SK-N-SH (cell line): ENCODE measurements at regions not wholly inside any gene's neighbourhood (a gene's known extent, or its start where the extent isn't known, plus 50 kb on each side); places are given as distances from the start of the nearest gene placed in this dataset.

Experiments used
- CTCF ChIA-PET: fragments of 300-600, 350-600 bp; formaldehyde crosslinking; extraction: SDS; loops from one replicate; lab custom pipeline; 2021; lab: Yijun Ruan, JAX
- POLR2A ChIA-PET: fragments of 350-600 bp; sonication (Branson Sonifier 250); formaldehyde crosslinking; extraction: SDS; loops from one replicate; lab custom pipeline; 2020; ENCODE audit warnings: antibody characterized with exemption, inconsistent platforms; lab: Yijun Ruan, JAX
- DNase-seq: peaks from one replicate; pipeline ENCODE4 v3.0.0; 2012
- H2AFZ ChIP-seq: fragments of 200-600 bp; sonication (generic); 2 replicates; pipeline ENCODE4 v1.8.1; 2016; ENCODE audit warnings: antibody characterized with exemption, mild to moderate bottlenecking, low read depth
- H3F3A ChIP-seq: fragments of 200-600 bp; sonication (generic); replicated peaks from 2 replicates; pipeline ENCODE3; 2016; ENCODE audit warnings: antibody characterized with exemption, mild to moderate bottlenecking; ENCODE audit not compliant: insufficient read depth
- H3K27ac ChIP-seq, 2 experiments: fragments of 200-500 bp in 1 of 2; fragments of 200-600 bp in 1 of 2; sonication (Bioruptor generic) in 1 of 2; sonication (generic), shearing (Covaris generic) in 1 of 2; 2 replicates each; pipeline versions ENCODE4 v1.5.1 to v1.6.1; 2014 to 2016; ENCODE audit warnings: low read depth in 2 of 2, inconsistent platforms in 1 of 2, low read length in 1 of 2, mild to moderate bottlenecking in 1 of 2, mixed read lengths in 1 of 2
- H3K27me3 ChIP-seq: fragments of 200-600 bp; sonication (generic), shearing (Covaris generic); 2 replicates; pipeline ENCODE4 v1.6.1; 2016; ENCODE audit warnings: mixed run types; ENCODE audit not compliant: insufficient read depth
- H3K36me3 ChIP-seq, 2 experiments: fragments of 200-500 bp in 1 of 2; fragments of 200-600 bp in 1 of 2; sonication (Bioruptor generic) in 1 of 2; sonication (generic) in 1 of 2; replicated peaks in 1 of 2; 2 replicates each; pipeline versions ENCODE3 to v1.5.1; 2014 to 2016; ENCODE audit warnings: low read length in 1 of 2, mild to moderate bottlenecking in 1 of 2; ENCODE audit not compliant: insufficient read depth in 2 of 2, control insufficient read depth in 1 of 2
- H3K4me1 ChIP-seq, 2 experiments: fragments of 200-500 bp in 1 of 2; fragments of 200-600 bp in 1 of 2; sonication (Bioruptor generic) in 1 of 2; sonication (generic), shearing (Covaris generic) in 1 of 2; 2 replicates each; pipeline versions ENCODE4 v1.5.1 to v1.6.1; 2014 to 2016; ENCODE audit warnings: low read depth in 1 of 2, low read length in 1 of 2, mixed run types in 1 of 2; ENCODE audit not compliant: insufficient read depth in 2 of 2, control insufficient read depth in 1 of 2
- H3K4me2 ChIP-seq: fragments of 200-600 bp; sonication (generic), shearing (Covaris generic); 2 replicates; pipeline ENCODE4 v1.6.1; 2017; ENCODE audit warnings: mixed run types
- H3K4me3 ChIP-seq, 2 experiments: fragments of 200-500 bp in 1 of 2; fragments of 200-600 bp in 1 of 2; sonication (Bioruptor generic) in 1 of 2; sonication (generic), shearing (Covaris generic) in 1 of 2; 2 replicates each; pipeline versions ENCODE4 v1.5.1 to v1.8.1; 2014 to 2016; ENCODE audit warnings: low read depth in 2 of 2, inconsistent platforms in 1 of 2, low read length in 1 of 2, mild to moderate bottlenecking in 1 of 2, mixed read lengths in 1 of 2, moderate library complexity in 1 of 2
- H3K79me2 ChIP-seq: fragments of 200-600 bp; sonication (generic); 2 replicates; pipeline ENCODE4 v1.8.1; 2017; ENCODE audit warnings: mild to moderate bottlenecking; ENCODE audit not compliant: insufficient read depth
- H3K9ac ChIP-seq: fragments of 200-600 bp; sonication (generic); 2 replicates; pipeline ENCODE4 v1.6.1; 2017; ENCODE audit warnings: mixed run types
- H3K9me2 ChIP-seq: fragments of 200-600 bp; sonication (generic); 2 replicates; pipeline ENCODE4 v1.6.1; 2017; ENCODE audit warnings: mixed run types
- H3K9me3 ChIP-seq: fragments of 200-600 bp; sonication (generic); 2 replicates; pipeline ENCODE4 v1.6.1; 2017; ENCODE audit warnings: mixed run types, mild to moderate bottlenecking, moderate library complexity
- H4K20me1 ChIP-seq: fragments of 200-600 bp; sonication (generic); 2 replicates; pipeline ENCODE4 v1.6.1; 2017; ENCODE audit warnings: mild to moderate bottlenecking, mixed run types; ENCODE audit not compliant: insufficient read depth
- CHD2 ChIP-seq: fragments of 150-350 bp; IDR thresholded peaks from 2 replicates; pipeline ENCODE4 v1.6.1; 2018; ENCODE audit warnings: low read length; ENCODE audit not compliant: partially characterized antibody
- FOSL2 ChIP-seq: IDR thresholded peaks from 2 replicates; pipeline ENCODE4 v1.4.0; 2012; ENCODE audit warnings: low read depth, mild to moderate bottlenecking, moderate library complexity, borderline replicate concordance
- FOXM1 ChIP-seq: IDR thresholded peaks from 2 replicates; pipeline ENCODE4 v1.4.0; 2012; ENCODE audit warnings: low read depth, mild to moderate bottlenecking
- GABPA ChIP-seq: IDR thresholded peaks from 2 replicates; pipeline ENCODE4 v1.4.0; 2012; ENCODE audit warnings: low read depth, mild to moderate bottlenecking
- GATA2 ChIP-seq: sonication (generic); formaldehyde crosslinking; IDR thresholded peaks from 2 replicates; pipeline ENCODE4 v1.5.0; 2020; ENCODE audit warnings: mild to moderate bottlenecking, missing genetic modification reagents
- IRF3 ChIP-seq: fragments of 150-350 bp; IDR thresholded peaks from 2 replicates; pipeline ENCODE4 v1.6.1; 2016; ENCODE audit warnings: mild to moderate bottlenecking, low read depth, low read length
- NRF1 ChIP-seq: IDR thresholded peaks from 2 replicates; pipeline ENCODE4 v1.6.1; 2012; ENCODE audit warnings: low read depth, mild to moderate bottlenecking, low read length
- REST ChIP-seq: IDR thresholded peaks from 2 replicates; pipeline ENCODE4 v1.6.1; 2012; ENCODE audit warnings: mild to moderate bottlenecking, low read depth, low read length, moderate library complexity
- TAF1 ChIP-seq: IDR thresholded peaks from 2 replicates; pipeline ENCODE4 v1.6.1; 2012; ENCODE audit warnings: low read depth, mild to moderate bottlenecking, low read length, moderate library complexity, borderline replicate concordance
- WGBS: methylation state at CpG from one replicate; pipeline ENCODE4 v1.1.6; 2017; ENCODE audit warnings: low lambda C conversion rate; 5-methylcytosine and 5-hydroxymethylcytosine counted together

GRCh38 chr12:25717552-25717951, 164.5 kb upstream of the LMNTD1 start:
- Histone ChIP-seq H3K4me2 (no peak overlapping the region), H3K4me1 (no peaks in the 10 kb centered on the region; a peak in 1 of 4 replicates), H3K9ac (no peak overlapping the region), H3K27me3 (no peaks in the 10 kb centered on the region), H3K9me2 (no peaks in the 10 kb centered on the region), H3K9me3 (no peaks in the 10 kb centered on the region), H3K4me3 (no peak overlapping the region), H4K20me1 (no peaks in the 10 kb centered on the region), H2AFZ (no peak overlapping the region), H3K36me3 (no peaks in the 10 kb centered on the region), H3K79me2 (no peaks in the 10 kb centered on the region), H3F3A (no peaks in the 10 kb centered on the region), H3K27ac (no peak overlapping the region)
- 37% methylated on average over 4 of the region's 4 CpGs for WGBS
- ChIA-PET POLR2A (no interaction called here), CTCF (no interaction called here)
- TF ChIP-seq GATA2 (CRISPR knock-in tag) (no peak), FOSL2 (no peak), NRF1 (no peak), REST (no peak), CHD2 (no peak)
- DNase-seq = no peak

GRCh38 chr12:25718081-25718731, 165.1 kb upstream of the LMNTD1 start:
- Histone ChIP-seq H3K79me2 (no peaks in the 10 kb centered on the region), H3K9ac (no peak overlapping the region), H3K27me3 (no peaks in the 10 kb centered on the region), H3K4me2 (no peak overlapping the region), H3F3A (no peaks in the 10 kb centered on the region), H3K4me3 (no peak overlapping the region), H3K9me3 (no peaks in the 10 kb centered on the region), H2AFZ (no peak overlapping the region), H4K20me1 (no peaks in the 10 kb centered on the region), H3K9me2 (no peaks in the 10 kb centered on the region), H3K27ac (no peak overlapping the region), H3K36me3 (no peaks in the 10 kb centered on the region), H3K4me1 (no peaks in the 10 kb centered on the region; a peak in 1 of 4 replicates)
- ChIA-PET CTCF (no interaction called here), POLR2A (no interaction called here)
- 77% methylated on average over 2 of the region's 2 CpGs for whole genome bisulfite sequencing
- TF ChIP-seq TAF1 (no peak), GABPA (no peak), IRF3 (no peak), FOXM1 (no peak)
- DNase-seq = no peak
